GM08714 (cell line): ENCODE measurements at regions not wholly inside any gene's neighbourhood (a gene's known extent, or its start where the extent isn't known, plus 50 kb on each side); places are given as distances from the start of the nearest gene placed in this dataset.

Experiments
- H3K4me3 ChIP-seq: fragments of 200-500 bp; sonication (Bioruptor generic); 2 replicates; pipeline ENCODE4 v1.5.1; 2014; ENCODE audit warnings: mild to moderate bottlenecking, low read length, inconsistent platforms
- ZNF274 ChIP-seq: IDR thresholded peaks from 2 replicates; pipeline ENCODE4 v1.6.1; 2012; ENCODE audit warnings: mild to moderate bottlenecking, low read depth, low read length

DNA sequence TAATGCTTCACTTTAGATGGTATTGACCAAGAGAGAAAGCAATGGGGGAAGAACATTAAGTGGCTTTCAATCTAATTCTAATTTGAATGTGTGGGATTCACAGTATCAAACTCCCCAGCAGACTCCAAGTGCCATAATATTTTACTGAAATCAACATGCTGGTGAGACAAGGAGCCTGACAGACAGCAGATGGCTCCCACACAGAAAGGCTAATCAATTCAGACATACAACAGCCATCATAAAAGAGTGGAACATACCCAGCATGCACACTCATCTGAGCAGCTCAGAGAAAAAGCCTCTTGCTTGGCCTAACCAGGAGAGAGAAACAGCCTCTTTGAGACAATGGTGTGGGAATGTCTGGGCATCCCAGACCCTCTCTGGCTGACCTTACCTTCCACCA is 186.5 kb upstream of the SKOR2 start:
- no peak overlapping the region for H3K4me3 ChIP-seq
- TF ChIP-seq ZNF274, result no peak

DNA sequence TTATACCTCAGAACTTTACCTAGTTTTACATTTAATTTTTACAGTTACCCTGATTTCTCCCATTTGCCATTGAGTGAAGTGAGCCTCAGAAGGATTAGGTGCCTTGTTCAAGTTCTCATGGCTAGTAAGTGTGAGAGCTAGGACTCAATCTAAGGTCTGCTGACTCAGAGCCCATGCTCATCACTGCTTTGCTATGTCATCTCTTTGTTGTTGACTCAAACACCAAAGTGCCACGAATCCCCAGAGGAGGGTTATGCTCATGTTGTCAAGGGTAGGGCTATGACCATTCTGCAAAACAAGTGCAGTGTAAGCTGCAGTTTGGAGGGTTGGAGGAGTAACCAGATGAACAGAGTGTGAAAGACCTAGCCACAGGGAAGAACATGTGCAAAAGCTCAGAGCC is 185.4 kb upstream of the SKOR2 start:
- H3K4me3 ChIP-seq, result no peak overlapping the region
- TF ChIP-seq ZNF274, result no peak

DNA sequence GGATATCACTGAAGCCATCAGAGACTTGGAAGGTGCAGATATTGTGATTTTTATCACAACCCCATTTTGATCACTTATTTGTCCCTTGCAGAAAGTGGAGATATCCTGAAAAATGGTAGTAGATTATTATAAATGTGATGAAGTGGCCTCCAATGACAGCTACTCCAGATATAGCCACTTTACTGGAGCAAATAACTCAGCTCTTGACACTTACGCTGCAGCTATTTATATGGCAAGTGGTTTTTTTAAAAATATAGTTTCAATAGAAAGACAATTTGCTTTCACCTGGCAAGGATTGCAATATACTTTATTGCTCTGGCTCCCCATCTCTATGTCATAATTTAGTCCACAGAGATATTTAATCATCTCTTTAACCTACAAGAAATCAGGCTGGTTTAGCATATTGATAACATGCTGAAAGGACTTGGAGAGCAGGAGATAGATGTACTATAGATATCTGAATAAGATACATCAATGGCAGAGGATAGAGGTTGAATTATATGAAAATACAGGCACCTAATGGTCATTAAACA is 182.8 kb upstream of the SKOR2 start:
- no peak for TF ChIP-seq ZNF274
- no peak overlapping the region for H3K4me3 ChIP-seq

GRCh38 chr18:47427923-47428637 is 176.6 kb upstream of the SKOR2 start:
- no peak overlapping the region for H3K4me3 ChIP-seq
- TF ChIP-seq ZNF274, result no peak

DNA sequence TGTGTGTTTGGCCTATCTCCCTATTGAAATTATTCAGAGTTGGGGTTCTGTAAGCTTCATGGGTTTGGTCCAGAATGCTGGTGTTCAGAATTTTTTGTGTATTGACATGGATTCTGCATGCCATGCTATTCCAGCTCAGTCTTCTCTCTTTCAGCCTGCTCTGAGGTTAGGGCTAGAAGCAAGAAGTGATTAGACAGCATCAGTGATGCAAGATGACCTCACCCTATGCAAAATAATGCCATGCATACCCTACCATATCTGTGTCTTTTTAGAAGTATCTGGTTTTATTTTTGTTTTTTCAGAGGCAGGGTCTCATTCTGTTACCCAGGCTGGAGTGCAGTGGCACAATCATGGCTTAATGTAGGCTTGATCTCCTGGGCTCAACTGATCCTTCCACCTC is 175.6 kb upstream of the SKOR2 start:
- H3K4me3 ChIP-seq, result no peak overlapping the region
- TF ChIP-seq ZNF274, result no peak

GRCh38 chr18:47425365-47425764 is 173.9 kb upstream of the SKOR2 start:
- TF ChIP-seq ZNF274, result no peak
- H3K4me3 ChIP-seq, result no peak overlapping the region

DNA sequence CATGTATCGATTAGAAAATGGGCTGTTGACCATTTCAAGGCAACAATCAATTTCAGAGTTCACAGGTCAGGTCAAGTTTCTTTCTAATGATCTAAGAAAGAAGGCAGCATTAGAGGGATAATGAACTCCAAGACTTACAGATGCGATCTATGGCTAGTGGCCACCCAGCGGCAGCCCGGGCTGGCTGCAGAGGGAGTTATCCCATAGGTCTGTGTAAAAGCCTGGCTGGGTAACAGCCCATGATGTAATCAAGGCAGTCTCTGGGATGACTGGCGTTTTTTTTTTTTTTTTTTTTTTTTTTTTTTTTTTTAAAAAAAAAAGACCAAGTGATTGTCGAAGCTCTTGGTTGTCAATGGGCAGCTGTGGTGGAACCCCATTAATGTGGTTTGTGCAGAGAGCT is 171.1 kb upstream of the SKOR2 start:
- no peak overlapping the region for H3K4me3 ChIP-seq
- no peak for TF ChIP-seq ZNF274

DNA sequence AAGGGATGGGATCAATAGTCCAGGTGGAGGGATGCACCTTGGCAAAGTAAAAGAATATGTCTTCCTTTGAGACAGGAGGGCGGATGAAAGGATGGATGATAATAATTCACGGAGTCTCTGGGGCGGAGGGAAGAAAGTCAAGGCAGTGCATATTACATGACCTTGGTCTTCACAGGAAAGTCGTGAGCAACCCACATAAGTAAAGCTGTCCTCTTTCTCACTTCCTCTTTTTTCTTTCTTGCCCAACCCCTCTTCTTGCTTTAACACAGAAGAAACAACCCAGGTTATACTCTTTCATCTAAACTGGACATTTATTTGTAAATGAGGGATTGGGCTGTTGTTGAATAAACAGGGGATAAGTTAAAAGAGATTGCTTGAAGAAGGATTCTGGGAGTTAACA is 168.7 kb upstream of the SKOR2 start:
- TF ChIP-seq ZNF274, result no peak
- H3K4me3 ChIP-seq, result no peak overlapping the region

DNA sequence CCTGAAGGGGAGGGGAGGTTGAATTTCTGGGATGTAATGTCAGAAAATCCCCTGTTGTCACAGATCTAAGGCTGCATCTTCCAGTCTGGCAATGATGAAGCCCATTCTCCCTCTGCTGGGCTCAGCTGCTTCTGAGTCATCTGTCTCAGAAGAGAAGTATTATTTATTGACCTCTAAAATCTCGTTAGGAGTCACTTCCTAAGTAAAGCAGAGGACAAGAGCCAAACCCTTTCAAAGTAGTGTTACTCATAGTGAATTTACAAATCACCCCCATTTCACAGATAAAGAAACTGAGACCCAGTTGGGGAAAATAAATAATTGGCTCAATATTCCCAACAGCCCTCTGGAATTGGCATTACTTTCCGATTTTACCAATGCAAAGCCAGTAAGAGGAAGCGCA is 167.3 kb upstream of the SKOR2 start:
- no peak overlapping the region for H3K4me3 ChIP-seq
- no peak for TF ChIP-seq ZNF274

DNA sequence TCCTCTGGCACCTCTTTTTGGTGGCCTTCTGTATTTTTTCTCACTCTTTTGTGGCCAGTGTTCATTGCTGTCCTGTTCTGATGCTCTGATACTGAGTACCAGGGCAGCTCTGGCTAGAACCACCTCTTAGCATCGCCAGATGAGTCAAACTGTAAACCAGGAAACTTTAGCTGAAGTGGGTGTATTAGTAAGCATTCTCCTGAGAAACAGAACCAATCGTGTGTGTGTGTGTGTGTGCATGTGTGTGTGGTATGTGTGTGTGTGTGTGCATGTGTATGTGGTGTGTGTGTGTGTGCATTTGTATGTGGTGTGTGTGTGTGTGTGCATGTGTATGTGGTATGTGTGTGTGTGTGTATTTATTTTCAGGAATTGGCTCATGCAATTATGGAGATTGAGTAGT is 166.3 kb upstream of the SKOR2 start:
- no peak for TF ChIP-seq ZNF274
- H3K4me3 ChIP-seq, result no peak overlapping the region

DNA sequence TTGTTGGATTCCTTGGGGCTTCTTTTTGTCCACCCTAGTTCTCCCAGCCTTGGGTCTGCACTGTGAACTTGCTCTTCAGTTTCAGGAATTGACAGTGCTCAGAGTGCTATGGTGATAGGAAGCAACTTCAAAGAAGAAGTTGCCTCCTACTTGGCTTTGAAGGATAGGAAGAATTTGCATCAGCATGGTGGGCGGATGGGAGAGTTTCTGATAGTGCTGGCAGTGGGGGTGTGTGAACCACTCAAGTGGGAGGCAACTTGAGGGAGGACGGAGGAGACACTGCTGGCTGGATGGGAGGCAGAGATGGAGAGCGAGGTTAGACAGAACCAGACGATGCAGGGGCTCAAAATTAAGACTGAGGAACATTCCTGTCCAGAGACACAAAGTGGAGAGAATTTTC is 164.4 kb upstream of the SKOR2 start:
- no peak overlapping the region for H3K4me3 ChIP-seq
- TF ChIP-seq ZNF274, result no peak

- no peak overlapping the region for H3K4me3 ChIP-seq
- TF ChIP-seq ZNF274, result no peak
Measured at GRCh38 chr18:47413327-47413726, 161.9 kb upstream of the SKOR2 start.

DNA sequence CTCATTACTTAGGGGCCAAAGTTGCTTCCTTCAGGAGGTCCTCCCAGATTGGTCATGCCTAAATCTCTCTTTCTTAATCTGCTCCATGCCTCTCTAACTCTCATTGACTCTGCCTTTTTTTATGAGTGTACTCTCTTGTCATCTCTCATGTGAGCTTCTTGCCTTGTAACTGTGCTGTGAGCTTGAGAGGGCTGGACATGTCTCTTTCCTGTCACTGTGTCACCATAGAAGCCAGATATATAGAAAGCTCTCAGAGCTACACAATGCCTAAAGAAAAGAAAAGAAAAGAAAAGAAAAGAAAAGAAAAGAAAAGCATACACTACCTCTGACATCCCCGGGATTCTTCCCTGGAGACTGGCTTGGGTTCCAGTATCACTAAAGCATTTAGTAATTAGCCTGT is 161.5 kb upstream of the SKOR2 start:
- no peak for TF ChIP-seq ZNF274
- H3K4me3 ChIP-seq, result no peak overlapping the region

- TF ChIP-seq ZNF274, result no peak
- H3K4me3 ChIP-seq, result no peak overlapping the region
Measured at GRCh38 chr18:47411159-47411558, 159.7 kb upstream of the SKOR2 start.

DNA sequence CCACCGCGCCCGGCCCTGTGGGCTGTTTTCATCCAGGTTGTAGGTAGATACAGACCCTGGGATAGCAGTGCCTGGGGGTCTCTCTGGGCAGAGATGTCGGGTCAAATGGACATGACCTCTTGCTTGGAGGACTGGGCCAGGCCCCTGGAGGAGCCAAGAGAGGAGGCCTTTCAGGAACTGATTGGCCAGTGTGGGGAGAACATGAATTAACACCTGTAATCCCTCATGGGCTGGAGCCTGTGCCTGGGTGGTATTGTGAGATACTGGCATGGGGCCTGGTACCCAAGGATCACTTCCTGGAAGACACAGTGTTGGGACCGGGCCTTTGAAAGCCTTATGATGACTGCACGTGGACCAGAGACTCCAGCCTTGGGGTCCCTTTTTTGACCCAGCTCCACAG is 158.7 kb upstream of the SKOR2 start:
- H3K4me3 ChIP-seq, result no peak overlapping the region
- TF ChIP-seq ZNF274, result no peak

GRCh38 chr18:47409519-47409918 is 158.1 kb upstream of the SKOR2 start:
- no peak for TF ChIP-seq ZNF274
- H3K4me3 ChIP-seq, result no peak overlapping the region
